ENCODE measurements at regions not wholly inside any gene's neighbourhood (a gene's known extent, or its start where the extent isn't known, plus 50 kb on each side); places are given as distances from the start of the nearest gene placed in this dataset.

DNA sequence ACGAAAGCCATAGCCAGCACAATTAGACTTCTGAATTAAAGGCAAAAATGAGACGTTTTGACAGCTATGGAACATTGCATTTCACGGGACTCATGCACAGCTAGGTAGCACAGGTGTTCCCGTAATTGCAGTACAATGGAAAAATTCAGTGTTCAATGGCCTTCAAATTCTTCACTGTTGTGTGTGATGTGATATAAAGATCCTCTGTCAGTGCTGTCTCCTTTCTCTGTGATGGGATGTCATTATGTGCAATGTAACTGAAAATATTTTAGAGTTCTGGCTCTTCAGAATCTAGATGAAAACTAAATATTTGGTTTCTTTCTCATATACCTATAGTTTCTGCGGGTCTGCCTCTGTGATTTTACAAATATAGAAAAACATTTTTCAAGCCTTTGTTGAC lies 1599.7 kb downstream of the MRPL39 start:
- TF ChIP-seq, protein P1, sequence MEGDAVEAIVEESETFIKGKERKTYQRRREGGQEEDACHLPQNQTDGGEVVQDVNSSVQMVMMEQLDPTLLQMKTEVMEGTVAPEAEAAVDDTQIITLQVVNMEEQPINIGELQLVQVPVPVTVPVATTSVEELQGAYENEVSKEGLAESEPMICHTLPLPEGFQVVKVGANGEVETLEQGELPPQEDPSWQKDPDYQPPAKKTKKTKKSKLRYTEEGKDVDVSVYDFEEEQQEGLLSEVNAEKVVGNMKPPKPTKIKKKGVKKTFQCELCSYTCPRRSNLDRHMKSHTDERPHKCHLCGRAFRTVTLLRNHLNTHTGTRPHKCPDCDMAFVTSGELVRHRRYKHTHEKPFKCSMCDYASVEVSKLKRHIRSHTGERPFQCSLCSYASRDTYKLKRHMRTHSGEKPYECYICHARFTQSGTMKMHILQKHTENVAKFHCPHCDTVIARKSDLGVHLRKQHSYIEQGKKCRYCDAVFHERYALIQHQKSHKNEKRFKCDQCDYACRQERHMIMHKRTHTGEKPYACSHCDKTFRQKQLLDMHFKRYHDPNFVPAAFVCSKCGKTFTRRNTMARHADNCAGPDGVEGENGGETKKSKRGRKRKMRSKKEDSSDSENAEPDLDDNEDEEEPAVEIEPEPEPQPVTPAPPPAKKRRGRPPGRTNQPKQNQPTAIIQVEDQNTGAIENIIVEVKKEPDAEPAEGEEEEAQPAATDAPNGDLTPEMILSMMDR (conservative IDR thresholded peaks at IDR 0.05; ENCODE audit: low read depth, low read length), result no peak
- no peak overlapping the region for H3K4me2 ChIP-seq
- H3K36me3 ChIP-seq (ENCODE audit: insufficient read depth), result no peaks in the 10 kb centered on the region
- H3K27ac ChIP-seq, result no peak overlapping the region
- no peaks in the 10 kb centered on the region for H3K27me3 ChIP-seq (ENCODE audit: insufficient read depth, low read depth)
- H3K79me2 ChIP-seq (ENCODE audit: insufficient read depth, low read depth), result no peaks in the 10 kb centered on the region
- H3K4me3 ChIP-seq (IDR thresholded peaks at IDR 0.05; ENCODE audit: insufficient read depth, low read depth, low read length), result no peak overlapping the region
- H3K4me1 ChIP-seq (ENCODE audit: low read depth, poor library complexity, severe bottlenecking), result no peaks in the 10 kb centered on the region
- no peak overlapping the region for H2AFZ ChIP-seq (ENCODE audit: low read depth)
- H3K9ac ChIP-seq, result no peak overlapping the region
- no peaks in the 10 kb centered on the region for H4K20me1 ChIP-seq (ENCODE audit: insufficient read depth)

DNA sequence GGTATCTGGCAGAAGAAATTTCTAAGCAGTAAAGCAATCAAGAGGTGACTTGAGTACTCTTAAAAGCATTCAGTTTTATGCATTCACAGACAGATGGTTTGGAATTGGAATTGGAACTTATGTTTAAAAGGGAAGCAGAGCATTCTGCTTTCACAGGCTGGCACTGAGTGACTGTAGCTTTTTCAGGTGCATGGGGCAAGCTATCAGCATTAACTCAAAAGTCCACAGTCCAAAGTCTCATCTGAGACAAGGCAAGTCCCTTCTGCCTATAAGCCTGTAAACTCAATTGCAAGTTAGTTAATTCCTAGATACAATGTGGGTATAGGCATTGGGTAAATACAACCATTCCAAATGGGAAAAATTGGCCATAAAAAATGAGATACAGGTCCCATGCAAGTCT lies 1620.3 kb downstream of the MRPL39 start:
- Histone ChIP-seq H3K27ac (no peak overlapping the region), H3K4me3 (IDR thresholded peaks at IDR 0.05; ENCODE audit: insufficient read depth, low read depth, low read length) (no peak overlapping the region), H2AFZ (ENCODE audit: low read depth) (no peak overlapping the region), H3K4me1 (ENCODE audit: low read depth, poor library complexity, severe bottlenecking) (no peaks in the 10 kb centered on the region), H3K9ac (no peak overlapping the region), H3K4me2 (no peak overlapping the region), H3K27me3 (ENCODE audit: insufficient read depth, low read depth) (no peaks in the 10 kb centered on the region), H3K79me2 (ENCODE audit: insufficient read depth, low read depth) (no peaks in the 10 kb centered on the region), H4K20me1 (ENCODE audit: insufficient read depth) (no peaks in the 10 kb centered on the region), H3K36me3 (ENCODE audit: insufficient read depth) (no peaks in the 10 kb centered on the region)
- TF ChIP-seq, protein P1 (conservative IDR thresholded peaks at IDR 0.05; ENCODE audit: low read depth, low read length), result no peak

DNA sequence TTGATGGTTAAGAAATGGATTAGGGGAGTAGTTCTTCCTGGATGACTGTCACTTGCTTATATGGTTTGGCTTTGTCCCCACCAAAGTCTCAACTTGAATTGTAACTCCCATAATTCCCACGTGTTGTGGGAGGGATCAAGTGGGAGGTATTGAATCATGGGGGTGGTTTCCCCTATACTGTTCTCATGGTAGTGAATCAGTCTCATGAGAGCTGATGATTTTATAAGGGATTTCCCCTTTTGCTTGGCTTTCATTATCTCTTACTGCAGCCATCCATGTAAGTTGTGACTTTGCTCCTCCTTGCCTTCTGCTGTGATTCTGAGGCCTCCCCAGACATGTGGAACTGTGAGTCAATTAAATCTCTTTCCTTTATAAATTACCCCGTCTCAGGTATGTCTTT lies 1621.1 kb downstream of the MRPL39 start:
- H3K9ac ChIP-seq, result no peak overlapping the region
- H3K36me3 ChIP-seq (ENCODE audit: insufficient read depth), result no peaks in the 10 kb centered on the region
- no peak overlapping the region for H3K4me2 ChIP-seq
- no peaks in the 10 kb centered on the region for H4K20me1 ChIP-seq (ENCODE audit: insufficient read depth)
- no peaks in the 10 kb centered on the region for H3K4me1 ChIP-seq (ENCODE audit: low read depth, poor library complexity, severe bottlenecking)
- H3K79me2 ChIP-seq (ENCODE audit: insufficient read depth, low read depth), result no peaks in the 10 kb centered on the region
- H2AFZ ChIP-seq (ENCODE audit: low read depth), result no peak overlapping the region
- H3K27ac ChIP-seq, result no peak overlapping the region
- H3K4me3 ChIP-seq (IDR thresholded peaks at IDR 0.05; ENCODE audit: insufficient read depth, low read depth, low read length), result no peak overlapping the region
- TF ChIP-seq, protein P1 (conservative IDR thresholded peaks at IDR 0.05; ENCODE audit: low read depth, low read length), result no peak
- H3K27me3 ChIP-seq (ENCODE audit: insufficient read depth, low read depth), result no peaks in the 10 kb centered on the region

DNA sequence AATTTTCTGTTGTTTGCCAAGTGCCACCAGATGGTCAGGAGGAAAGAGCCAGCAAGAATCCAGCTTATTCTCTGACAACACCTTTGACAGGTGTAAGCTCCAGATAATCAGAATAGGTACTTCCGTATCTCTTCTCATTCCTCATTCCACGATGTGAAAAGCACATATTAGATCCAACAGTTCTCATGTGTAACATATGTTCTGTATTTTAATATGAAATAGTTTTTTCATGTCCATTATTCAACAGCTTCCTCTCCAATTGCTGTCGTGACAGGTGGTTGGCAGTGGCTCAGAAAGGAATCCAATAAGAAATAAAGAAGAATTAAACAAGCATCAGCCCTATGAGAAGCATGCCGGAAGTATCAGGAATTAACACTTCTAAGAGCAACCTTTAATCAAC lies 1624.7 kb downstream of the MRPL39 start:
- H3K4me2 ChIP-seq, result no peak overlapping the region

More for the DNA sequence above, 1624.7 kb downstream of the MRPL39 start:
- Histone ChIP-seq H2AFZ (ENCODE audit: low read depth) (no peak overlapping the region), H3K36me3 (ENCODE audit: insufficient read depth) (no peaks in the 10 kb centered on the region), H3K9ac (no peak overlapping the region), H3K27me3 (ENCODE audit: insufficient read depth, low read depth) (no peaks in the 10 kb centered on the region), H3K27ac (no peak overlapping the region), H3K79me2 (ENCODE audit: insufficient read depth, low read depth) (no peaks in the 10 kb centered on the region), H3K4me1 (ENCODE audit: low read depth, poor library complexity, severe bottlenecking) (no peaks in the 10 kb centered on the region), H3K4me3 (IDR thresholded peaks at IDR 0.05; ENCODE audit: insufficient read depth, low read depth, low read length) (no peak overlapping the region), H4K20me1 (ENCODE audit: insufficient read depth) (no peaks in the 10 kb centered on the region)
- TF ChIP-seq, protein P1 (conservative IDR thresholded peaks at IDR 0.05; ENCODE audit: low read depth, low read length), result no peak
